ENCODE measurements at regions not wholly inside any gene's neighbourhood (a gene's known extent, or its start where the extent isn't known, plus 50 kb on each side); places are given as distances from the start of the nearest gene placed in this dataset.

- CTCF ChIA-PET = no interaction called here
- DNase-seq (ENCODE audit: low spot score) = no peak
- TF ChIP-seq CTCF (conservative IDR thresholded peaks at IDR 0.05; ENCODE audit: low read depth) = no peak
- H3K27ac ChIP-seq = no peak overlapping the region
- POLR2A ChIA-PET (ENCODE audit: low non-redundant PET) = no interaction called here
These were observed 152.2 kb downstream of the BTG1 start for GRCh38 chr12:91993287-91994017.

GRCh38 chr12:91991399-91992187, 154.1 kb downstream of the BTG1 start:
- no peak overlapping the region for H3K27ac ChIP-seq
- DNase-seq (ENCODE audit: low spot score) = no peak
- ChIA-PET CTCF (interaction anchor here (0.7 kb wide), 2 partner anchors 59 to 291 kb away, joined by 3 read pairs; no protein-coding TSS in a partner anchor), POLR2A (ENCODE audit: low non-redundant PET) (no interaction called here)
- TF ChIP-seq CTCF (conservative IDR thresholded peaks at IDR 0.05; ENCODE audit: low read depth) = no peak

GRCh38 chr12:91990525-91990924, 155.1 kb downstream of the BTG1 start:
- CTCF ChIA-PET = interaction anchor here (0.6 kb wide), 1 partner anchor 351 kb away, joined by 3 read pairs; no protein-coding TSS in a partner anchor

GRCh38 chr12:91989143-91989542, 156.5 kb downstream of the BTG1 start:
- CTCF ChIA-PET = no interaction called here
- H3K27ac ChIP-seq = no peak overlapping the region
- POLR2A ChIA-PET (ENCODE audit: low non-redundant PET) = no interaction called here
- no peak for DNase-seq (ENCODE audit: low spot score)
- no peak for TF ChIP-seq CTCF (conservative IDR thresholded peaks at IDR 0.05; ENCODE audit: low read depth)

More at GRCh38 chr12:91990525-91990924, 155.1 kb downstream of the BTG1 start:
- POLR2A ChIA-PET (ENCODE audit: low non-redundant PET) = no interaction called here
- no peak for DNase-seq (ENCODE audit: low spot score)
- H3K27ac ChIP-seq = no peak overlapping the region
- no peak for TF ChIP-seq CTCF (conservative IDR thresholded peaks at IDR 0.05; ENCODE audit: low read depth)

- no peak overlapping the region for H3K27ac ChIP-seq
- ChIA-PET POLR2A (ENCODE audit: low non-redundant PET) (no interaction called here), CTCF (no interaction called here)
- no peak for DNase-seq (ENCODE audit: low spot score)
- no peak for TF ChIP-seq CTCF (conservative IDR thresholded peaks at IDR 0.05; ENCODE audit: low read depth)
These were observed 157.3 kb downstream of the BTG1 start for GRCh38 chr12:91988086-91988923.

- TF ChIP-seq CTCF (conservative IDR thresholded peaks at IDR 0.05; ENCODE audit: low read depth) = no peak
- no peak overlapping the region for H3K27ac ChIP-seq
- CTCF ChIA-PET = no interaction called here
- POLR2A ChIA-PET (ENCODE audit: low non-redundant PET) = no interaction called here
- DNase-seq (ENCODE audit: low spot score) = no peak
These were observed 159.6 kb downstream of the BTG1 start for GRCh38 chr12:91986084-91986483.

Measured in RWPE1 (cell line).